ENCODE measurements at regions not wholly inside any gene's neighbourhood (a gene's known extent, or its start where the extent isn't known, plus 50 kb on each side); places are given as distances from the start of the nearest gene placed in this dataset.
"Not testable (repeated sequence)": the region's sequence is repeated elsewhere in the genome, so short reads cannot be mapped to it uniquely, and the experiment has no call there.

- no peak for DNase-seq
These were observed 187.8 kb downstream of the SHQ1 start for GRCh38 chr3:72660270-72661114.

- no peak for DNase-seq
These were observed 188.6 kb downstream of the SHQ1 start for GRCh38 chr3:72659596-72659995.

- no peak for DNase-seq
These were observed 189.1 kb downstream of the SHQ1 start for GRCh38 chr3:72659188-72659587.

- DNase-seq, result no peak
These were observed 189.7 kb downstream of the SHQ1 start for GRCh38 chr3:72658466-72659100.

GRCh38 chr3:72657666-72658065, 190.6 kb downstream of the SHQ1 start:
- no peak for DNase-seq

GRCh38 chr3:72655723-72656122, 192.5 kb downstream of the SHQ1 start:
- DNase-seq, result peak in 1 of 14 donors; percentile 23

GRCh38 chr3:72655131-72655551, 193.1 kb downstream of the SHQ1 start:
- DNase-seq, result peak in 6 of 14 donors; percentile 9 to 22 (median 14)

GRCh38 chr3:72652395-72652794, 195.8 kb downstream of the SHQ1 start:
- no peak for DNase-seq

- DNase-seq, result no peak
These were observed 196.7 kb downstream of the SHQ1 start for GRCh38 chr3:72651498-72651897.

- DNase-seq, result no peak
These were observed 202.0 kb downstream of the SHQ1 start for GRCh38 chr3:72646263-72646662.

- DNase-seq, result not testable (repeated sequence)
These were observed 204.6 kb downstream of the SHQ1 start for GRCh38 chr3:72643635-72644034.

GRCh38 chr3:72641684-72642083, 206.6 kb downstream of the SHQ1 start:
- no peak for DNase-seq

GRCh38 chr3:72641072-72641471, 207.2 kb downstream of the SHQ1 start:
- no peak for DNase-seq

GRCh38 chr3:72636969-72637597, 211.2 kb downstream of the SHQ1 start:
- DNase-seq, result no peak

GRCh38 chr3:72635551-72635950, 212.7 kb downstream of the SHQ1 start:
- DNase-seq, result no peak

GRCh38 chr3:72634128-72634527, 214.1 kb downstream of the SHQ1 start:
- no peak for DNase-seq

GRCh38 chr3:72633534-72633933, 214.7 kb downstream of the SHQ1 start:
- no peak for DNase-seq

- no peak for DNase-seq
These were observed 215.1 kb downstream of the SHQ1 start for GRCh38 chr3:72633121-72633520.

GRCh38 chr3:72632129-72632528, 216.1 kb downstream of the SHQ1 start:
- DNase-seq, result no peak

- DNase-seq, result no peak
These were observed 217.3 kb downstream of the SHQ1 start for GRCh38 chr3:72630969-72631344.

- no peak for DNase-seq
These were observed 217.8 kb downstream of the SHQ1 start for GRCh38 chr3:72630327-72630968.

- DNase-seq, result no peak
These were observed 219.0 kb downstream of the SHQ1 start for GRCh38 chr3:72629191-72629631.

GRCh38 chr3:72628065-72628464, 220.2 kb downstream of the SHQ1 start:
- no peak for DNase-seq
